HFF-Myc (cell line): ENCODE measurements at regions not wholly inside any gene's neighbourhood (a gene's known extent, or its start where the extent isn't known, plus 50 kb on each side); places are given as distances from the start of the nearest gene placed in this dataset.
A peak's percentile ranks its signal among the peaks of the same experiment; 100 is the strongest.

Source experiments
- DNase-seq: peaks from one replicate; pipeline ENCODE4 v3.0.0-alpha.2; 2011; ENCODE audit warnings: low read depth; ENCODE audit errors: extremely low read depth
- H3K4me3 ChIP-seq: replicated peaks from 2 replicates; pipeline ENCODE4 v1.5.1; 2011; ENCODE audit warnings: low read depth, mild to moderate bottlenecking, control low read depth, low read length
- TF ChIP-seq, protein P1 (sequence below): IDR thresholded peaks from 2 replicates; pipeline ENCODE4 v1.5.1; 2012; ENCODE audit warnings: mild to moderate bottlenecking, low read depth, low read length, control low read depth; ENCODE audit errors: missing control alignments

DNA sequence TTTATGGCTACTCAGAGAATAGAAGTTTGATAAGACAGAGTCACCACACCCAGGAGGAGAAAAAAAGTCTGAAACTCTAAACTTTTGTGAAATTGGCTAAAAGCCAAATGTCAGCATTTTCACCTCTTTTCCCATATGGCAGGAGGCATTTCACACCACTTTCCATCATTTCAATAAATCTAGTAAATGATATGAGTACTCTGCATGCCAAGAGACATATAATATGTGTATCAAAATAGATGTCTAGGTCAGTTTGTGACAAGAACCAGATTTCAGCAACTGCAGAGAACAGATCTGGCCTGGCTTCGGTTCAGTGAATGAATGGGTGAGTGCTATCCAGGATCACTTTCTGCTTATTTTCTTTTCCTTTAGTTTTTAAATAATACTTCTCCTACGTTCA lies 470.8 kb downstream of the ENC1 start:
- TF ChIP-seq, protein P1, sequence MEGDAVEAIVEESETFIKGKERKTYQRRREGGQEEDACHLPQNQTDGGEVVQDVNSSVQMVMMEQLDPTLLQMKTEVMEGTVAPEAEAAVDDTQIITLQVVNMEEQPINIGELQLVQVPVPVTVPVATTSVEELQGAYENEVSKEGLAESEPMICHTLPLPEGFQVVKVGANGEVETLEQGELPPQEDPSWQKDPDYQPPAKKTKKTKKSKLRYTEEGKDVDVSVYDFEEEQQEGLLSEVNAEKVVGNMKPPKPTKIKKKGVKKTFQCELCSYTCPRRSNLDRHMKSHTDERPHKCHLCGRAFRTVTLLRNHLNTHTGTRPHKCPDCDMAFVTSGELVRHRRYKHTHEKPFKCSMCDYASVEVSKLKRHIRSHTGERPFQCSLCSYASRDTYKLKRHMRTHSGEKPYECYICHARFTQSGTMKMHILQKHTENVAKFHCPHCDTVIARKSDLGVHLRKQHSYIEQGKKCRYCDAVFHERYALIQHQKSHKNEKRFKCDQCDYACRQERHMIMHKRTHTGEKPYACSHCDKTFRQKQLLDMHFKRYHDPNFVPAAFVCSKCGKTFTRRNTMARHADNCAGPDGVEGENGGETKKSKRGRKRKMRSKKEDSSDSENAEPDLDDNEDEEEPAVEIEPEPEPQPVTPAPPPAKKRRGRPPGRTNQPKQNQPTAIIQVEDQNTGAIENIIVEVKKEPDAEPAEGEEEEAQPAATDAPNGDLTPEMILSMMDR, result no peak
- no peak overlapping the region for H3K4me3 ChIP-seq
- no peak for DNase-seq

DNA sequence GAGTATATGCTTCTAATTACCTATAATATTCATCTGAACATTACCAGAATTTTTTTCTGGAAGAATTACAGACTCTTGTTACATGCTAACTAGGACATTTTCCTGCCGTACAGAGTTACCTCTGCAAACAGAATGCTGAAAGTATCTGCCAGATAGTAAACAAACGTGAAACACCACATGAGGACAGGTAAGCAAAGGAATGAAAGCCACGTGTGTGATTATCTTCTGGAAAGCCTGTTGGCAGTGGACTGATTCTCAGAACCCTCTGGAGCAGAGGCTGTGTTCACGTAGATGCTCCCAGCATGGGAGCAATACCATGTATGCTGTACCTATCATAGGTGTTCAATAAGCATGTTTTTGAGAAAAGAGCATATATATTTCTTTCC lies 472.6 kb downstream of the ENC1 start:
- TF ChIP-seq, protein P1, result no peak
- no peak for DNase-seq
- no peak overlapping the region for H3K4me3 ChIP-seq

DNA sequence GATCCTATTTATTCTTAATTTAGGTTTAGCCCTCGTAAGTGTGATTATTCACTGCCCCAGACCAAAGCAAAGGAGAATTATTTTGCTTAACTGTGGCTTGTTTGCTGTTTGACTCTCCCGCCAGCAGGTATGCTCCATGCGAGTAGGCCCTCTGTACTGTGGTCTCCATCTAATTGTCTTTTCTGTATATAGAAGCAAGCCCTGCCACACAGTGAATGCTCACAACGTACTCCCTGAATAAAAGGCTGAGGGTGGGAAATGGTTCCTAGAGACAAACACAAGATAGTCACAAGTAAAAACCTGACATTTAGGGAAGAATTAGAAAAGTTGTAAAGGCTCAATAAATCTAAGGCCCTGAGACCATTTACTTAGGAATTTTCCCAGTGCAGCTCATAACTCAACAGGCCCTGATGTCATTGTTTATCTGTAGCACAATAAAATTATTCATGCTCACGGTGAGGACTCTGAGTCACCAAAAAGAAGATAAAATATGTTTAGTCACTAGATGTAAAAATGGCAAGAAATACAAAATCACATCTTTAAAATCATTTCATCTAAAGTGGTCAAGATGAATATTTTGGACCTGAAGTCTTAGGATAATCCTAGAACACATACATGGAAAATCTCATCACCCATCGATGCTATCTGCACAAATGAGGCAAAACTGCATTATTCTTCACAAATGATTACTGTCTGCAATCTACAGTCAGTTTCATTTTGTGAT lies 473.2 kb downstream of the ENC1 start:
- DNase-seq, result peak; percentile 54
- TF ChIP-seq, protein P1, result no peak
- H3K4me3 ChIP-seq, result no peak overlapping the region

DNA sequence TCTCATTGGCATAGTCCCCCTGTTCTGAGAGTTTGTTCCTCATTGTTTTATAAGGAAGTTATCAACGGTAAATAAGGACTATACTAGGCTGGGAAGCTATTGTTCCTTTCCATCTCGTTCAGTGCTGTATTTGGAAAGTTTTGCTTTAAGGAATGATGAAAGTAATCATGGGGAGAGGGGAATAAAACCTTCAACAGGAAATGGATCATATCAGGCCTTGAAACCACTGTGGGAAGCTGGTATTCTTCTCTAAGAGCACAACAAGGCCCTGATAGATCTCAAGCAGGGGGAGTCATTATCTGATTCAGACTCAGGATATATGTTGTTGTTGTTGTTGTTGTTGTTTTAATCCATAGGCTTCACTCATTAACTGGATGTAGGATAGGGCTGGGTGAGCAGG lies 474.5 kb downstream of the ENC1 start:
- TF ChIP-seq, protein P1, result no peak
- H3K4me3 ChIP-seq, result no peak overlapping the region

DNA sequence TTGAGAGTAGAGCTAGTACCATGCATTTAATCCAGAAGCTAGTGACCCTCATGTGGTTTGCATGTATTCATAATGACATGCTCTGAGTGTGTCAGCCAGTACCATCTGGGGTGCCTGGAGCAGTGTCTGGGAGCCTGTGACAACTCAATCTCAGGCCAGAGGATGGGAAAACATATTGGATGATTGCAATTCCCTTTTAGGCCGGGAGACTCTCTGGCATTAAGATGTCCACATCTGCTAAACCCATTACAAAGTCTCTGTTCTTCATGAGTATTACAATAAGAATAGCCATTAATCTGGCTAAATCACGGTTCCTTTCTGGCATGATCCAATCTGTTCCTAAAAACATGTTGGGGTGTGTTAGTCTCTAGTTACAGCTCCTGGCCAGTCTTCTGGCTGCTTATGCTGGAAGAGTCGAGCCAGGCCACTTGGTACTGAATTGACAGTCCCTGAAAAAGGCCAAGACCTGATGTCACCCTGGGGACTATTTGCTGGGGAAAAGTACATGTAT lies 475.7 kb downstream of the ENC1 start:
- DNase-seq, result no peak
- no peak overlapping the region for H3K4me3 ChIP-seq
- TF ChIP-seq, protein P1, result no peak

More for the DNA sequence above, 474.5 kb downstream of the ENC1 start:
- DNase-seq, result no peak

DNA sequence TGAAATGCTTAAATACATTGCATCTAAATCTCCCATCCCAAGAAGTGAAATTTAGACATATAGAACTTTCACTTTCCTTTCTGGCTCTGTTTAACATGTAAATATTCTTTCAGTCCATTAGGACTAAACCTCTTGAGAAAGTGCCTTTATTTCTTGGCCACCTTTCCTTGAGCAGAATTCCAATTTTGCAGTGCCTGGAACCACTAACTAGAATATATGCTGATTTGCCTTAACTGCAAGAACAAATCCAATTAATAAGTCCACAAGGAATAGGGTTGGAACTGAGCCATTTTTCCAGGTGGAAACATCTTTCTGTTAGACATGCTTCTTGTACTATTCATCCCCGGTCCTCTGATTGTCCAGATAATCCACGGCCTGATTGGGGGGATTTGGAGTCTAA lies 478.0 kb downstream of the ENC1 start:
- DNase-seq, result no peak
- TF ChIP-seq, protein P1, result no peak
- H3K4me3 ChIP-seq, result no peak overlapping the region

- H3K4me3 ChIP-seq, result no peak overlapping the region
- no peak for DNase-seq
- TF ChIP-seq, protein P1, result no peak
Observed at GRCh38 chr5:74161170-74161569, 479.4 kb downstream of the ENC1 start.
